Stomach (tissue), 4 donors: ENCODE measurements at regions not wholly inside any gene's neighbourhood (a gene's known extent, or its start where the extent isn't known, plus 50 kb on each side); places are given as distances from the start of the nearest gene placed in this dataset.

Experiments used
- EP300 ChIP-seq: sonication (generic); formaldehyde crosslinking; IDR thresholded peaks from one replicate; pipeline ENCODE4 v1.6.1; 2017; ENCODE audit warnings: antibody characterized with exemption
- POLR2AphosphoS5 ChIP-seq, 3 donors: sonication (generic); formaldehyde crosslinking; IDR thresholded peaks; one replicate each; pipeline ENCODE4 v1.6.1; 2016; ENCODE audit warnings: antibody characterized with exemption in 3 of 3
- TF ChIP-seq, protein P1 (sequence below), 7 experiments: fragments of 450-650 bp in 4 of 7; fragments of 200-600 bp in 3 of 7; sonication (generic) in 3 of 7; IDR thresholded peaks; one replicate each; pipeline ENCODE4 v1.5.1; 2016 to 2019; ENCODE audit warnings: antibody characterized with exemption in 7 of 7, control low read depth in 2 of 7, mild to moderate bottlenecking in 1 of 7

DNA sequence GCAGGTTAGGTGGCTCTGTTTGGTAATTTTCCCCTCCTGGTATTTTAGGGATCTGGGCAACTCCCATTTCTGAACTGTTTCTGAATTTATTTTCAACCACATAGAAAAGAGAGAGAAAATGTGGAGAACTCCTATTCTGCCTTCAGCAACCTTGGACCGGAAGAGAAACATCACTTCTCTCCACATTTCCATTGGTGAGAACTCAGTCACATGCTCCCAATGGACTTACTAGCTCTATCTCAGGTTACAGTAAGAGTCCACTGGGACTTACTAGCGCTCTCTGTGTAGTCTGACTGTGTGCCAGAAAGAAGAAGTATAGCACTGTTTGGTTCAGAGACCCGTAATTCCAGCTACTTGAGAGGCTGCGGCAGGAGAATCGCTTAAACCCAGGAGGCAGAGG is 383.2 kb downstream of the DUSP6 start:
- TF ChIP-seq, protein P1, sequence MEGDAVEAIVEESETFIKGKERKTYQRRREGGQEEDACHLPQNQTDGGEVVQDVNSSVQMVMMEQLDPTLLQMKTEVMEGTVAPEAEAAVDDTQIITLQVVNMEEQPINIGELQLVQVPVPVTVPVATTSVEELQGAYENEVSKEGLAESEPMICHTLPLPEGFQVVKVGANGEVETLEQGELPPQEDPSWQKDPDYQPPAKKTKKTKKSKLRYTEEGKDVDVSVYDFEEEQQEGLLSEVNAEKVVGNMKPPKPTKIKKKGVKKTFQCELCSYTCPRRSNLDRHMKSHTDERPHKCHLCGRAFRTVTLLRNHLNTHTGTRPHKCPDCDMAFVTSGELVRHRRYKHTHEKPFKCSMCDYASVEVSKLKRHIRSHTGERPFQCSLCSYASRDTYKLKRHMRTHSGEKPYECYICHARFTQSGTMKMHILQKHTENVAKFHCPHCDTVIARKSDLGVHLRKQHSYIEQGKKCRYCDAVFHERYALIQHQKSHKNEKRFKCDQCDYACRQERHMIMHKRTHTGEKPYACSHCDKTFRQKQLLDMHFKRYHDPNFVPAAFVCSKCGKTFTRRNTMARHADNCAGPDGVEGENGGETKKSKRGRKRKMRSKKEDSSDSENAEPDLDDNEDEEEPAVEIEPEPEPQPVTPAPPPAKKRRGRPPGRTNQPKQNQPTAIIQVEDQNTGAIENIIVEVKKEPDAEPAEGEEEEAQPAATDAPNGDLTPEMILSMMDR (IDR thresholded peaks at IDR 0.05): no peak
- no peak for TF ChIP-seq POLR2AphosphoS5 (IDR thresholded peaks at IDR 0.05)
- TF ChIP-seq EP300: no peak
